ENCODE measurements at regions not wholly inside any gene's neighbourhood (a gene's known extent, or its start where the extent isn't known, plus 50 kb on each side); places are given as distances from the start of the nearest gene placed in this dataset.

DNA sequence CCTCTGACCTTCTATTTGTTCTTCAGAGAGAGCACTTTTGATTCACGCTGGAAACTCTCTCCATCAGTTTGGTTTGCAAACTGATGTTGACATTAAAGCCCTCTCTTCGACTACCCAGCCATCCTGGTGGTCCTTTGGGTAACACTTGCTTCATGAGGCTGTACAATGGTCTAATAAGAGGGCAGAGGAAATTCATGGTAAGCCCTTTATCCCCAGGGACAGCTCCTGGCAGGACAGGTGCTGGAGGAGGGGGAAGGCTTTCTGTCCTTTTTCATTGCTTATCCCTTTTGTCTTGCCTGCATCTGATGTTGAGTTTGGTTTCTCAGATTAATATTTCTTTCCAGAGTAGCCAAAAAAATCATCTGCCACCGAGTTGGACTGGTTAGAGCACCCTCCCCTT, 52.1 kb upstream of the CD93 start:
- ChIA-PET CTCF (no interaction called here), POLR2A (ENCODE audit: unreplicated experiment) (no interaction called here)
- no peak overlapping the region for H4K91ac ChIP-seq (ENCODE audit: insufficient read depth, low read depth, low read length)
- no peak overlapping the region for H3K56ac ChIP-seq (ENCODE audit: extremely low read depth, insufficient read depth, low read length)
- no peak overlapping the region for H2AFZ ChIP-seq (replicated peaks; ENCODE audit: low read length, poor library complexity)
- H3K27me3 ChIP-seq (ENCODE audit: control insufficient read depth, insufficient read depth, low read length): no peaks in the 10 kb centered on the region
- no peak overlapping the region for H4K5ac ChIP-seq (ENCODE audit: low read depth, low read length)
- in situ Hi-C loops (cut with MboI; ENCODE audit: low sequenced_read_pairs): no loop called here
- intact Hi-C loops (cut with micrococcal nuclease): no loop called here
- no peak overlapping the region for H2BK20ac ChIP-seq (ENCODE audit: low read depth, low read length)
- ATAC-seq (ENCODE audit: low read depth) (no peak), DNase-seq (no peak)
- no peak overlapping the region for H2AK5ac ChIP-seq (ENCODE audit: low read depth, low read length)
- no peaks in the 10 kb centered on the region for H3K36me3 ChIP-seq (ENCODE audit: control insufficient read depth, insufficient read depth, low read length)
- H3K23ac ChIP-seq (ENCODE audit: low read depth, low read length): no peak overlapping the region
- H3K14ac ChIP-seq (replicated peaks; ENCODE audit: low read depth, low read length): no peak overlapping the region
- no CpG with 5 or more reads among the region's 3 CpGs for WGBS, 2 experiments (ENCODE audit: extremely low coverage in 2 of 2, insufficient read length in 1 of 2)
- no TSS peak for BruUV-seq (replicated peaks)
- H3K4me2 ChIP-seq (ENCODE audit: low read depth, low read length): no peak overlapping the region
- no peaks in the 10 kb centered on the region for H3K9me3 ChIP-seq (ENCODE audit: control insufficient read depth, insufficient read depth, low read length)
- no peak overlapping the region for H3K27ac ChIP-seq (ENCODE audit: insufficient read depth, low read length)
- no peak overlapping the region for H2BK5ac ChIP-seq (ENCODE audit: low read depth, low read length, poor library complexity, severe bottlenecking)
- no peak overlapping the region for H2BK15ac ChIP-seq (ENCODE audit: low read depth, low read length)
- dilution Hi-C loops (cut with HindIII; ENCODE audit: low sequenced_read_pairs, unreplicated experiment): no loop called here
- no peaks in the 10 kb centered on the region for H3K79me1 ChIP-seq (ENCODE audit: low read depth in 1 of 2, low read length in 2 of 2)
- H3K4ac ChIP-seq (ENCODE audit: low read depth, low read length): no peak overlapping the region
- H4K8ac ChIP-seq (ENCODE audit: low read depth in 2 of 2, low read length in 2 of 2): no peak overlapping the region
- H2BK120ac ChIP-seq (ENCODE audit: low read depth, low read length): no peak overlapping the region
- H3K18ac ChIP-seq (ENCODE audit: low read depth, low read length): no peak overlapping the region
- H4K20me1 ChIP-seq (ENCODE audit: insufficient read depth, low read length): no peaks in the 10 kb centered on the region
- no peak overlapping the region for H2AK9ac ChIP-seq (replicated peaks; ENCODE audit: low read depth, low read length, poor library complexity)
- H3K4me3 ChIP-seq (ENCODE audit: insufficient read depth, low read depth, low read length): no peak overlapping the region
- no peak overlapping the region for H3K9ac ChIP-seq (ENCODE audit: low read depth, low read length)
- no peak for TF ChIP-seq BHLHE40 (IDR thresholded peaks at IDR 0.05; ENCODE audit: low read depth, low read length)
- no peak for TF ChIP-seq CEBPB (IDR thresholded peaks at IDR 0.05; ENCODE audit: low read depth, low read length)
- no peak for TF ChIP-seq CHD1 (IDR thresholded peaks at IDR 0.05; ENCODE audit: low read depth, low read length)
- no peak for TF ChIP-seq NFE2L2 (IDR thresholded peaks at IDR 0.05; ENCODE audit: low read depth, low read length)
- TF ChIP-seq RFX5 (IDR thresholded peaks at IDR 0.05; ENCODE audit: low read depth, low read length): no peak
- TF ChIP-seq, protein P1, sequence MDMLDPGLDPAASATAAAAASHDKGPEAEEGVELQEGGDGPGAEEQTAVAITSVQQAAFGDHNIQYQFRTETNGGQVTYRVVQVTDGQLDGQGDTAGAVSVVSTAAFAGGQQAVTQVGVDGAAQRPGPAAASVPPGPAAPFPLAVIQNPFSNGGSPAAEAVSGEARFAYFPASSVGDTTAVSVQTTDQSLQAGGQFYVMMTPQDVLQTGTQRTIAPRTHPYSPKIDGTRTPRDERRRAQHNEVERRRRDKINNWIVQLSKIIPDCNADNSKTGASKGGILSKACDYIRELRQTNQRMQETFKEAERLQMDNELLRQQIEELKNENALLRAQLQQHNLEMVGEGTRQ (IDR thresholded peaks at IDR 0.05; ENCODE audit: low read depth, low read length): no peak
- no peak for TF ChIP-seq RCOR1 (IDR thresholded peaks at IDR 0.05; ENCODE audit: insufficient replicate concordance, low read length)
- no peak for TF ChIP-seq RAD21 (IDR thresholded peaks at IDR 0.05; ENCODE audit: low read length)
- no peak for TF ChIP-seq MAFK (IDR thresholded peaks at IDR 0.05; ENCODE audit: low read depth, low read length)
- TF ChIP-seq FOS (IDR thresholded peaks at IDR 0.05; ENCODE audit: low read depth, low read length): no peak
- TF ChIP-seq, protein P2, sequence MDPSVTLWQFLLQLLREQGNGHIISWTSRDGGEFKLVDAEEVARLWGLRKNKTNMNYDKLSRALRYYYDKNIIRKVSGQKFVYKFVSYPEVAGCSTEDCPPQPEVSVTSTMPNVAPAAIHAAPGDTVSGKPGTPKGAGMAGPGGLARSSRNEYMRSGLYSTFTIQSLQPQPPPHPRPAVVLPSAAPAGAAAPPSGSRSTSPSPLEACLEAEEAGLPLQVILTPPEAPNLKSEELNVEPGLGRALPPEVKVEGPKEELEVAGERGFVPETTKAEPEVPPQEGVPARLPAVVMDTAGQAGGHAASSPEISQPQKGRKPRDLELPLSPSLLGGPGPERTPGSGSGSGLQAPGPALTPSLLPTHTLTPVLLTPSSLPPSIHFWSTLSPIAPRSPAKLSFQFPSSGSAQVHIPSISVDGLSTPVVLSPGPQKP (IDR thresholded peaks at IDR 0.05; ENCODE audit: borderline replicate concordance, low read depth, low read length): no peak
- TF ChIP-seq MXI1 (IDR thresholded peaks at IDR 0.05; ENCODE audit: borderline replicate concordance, low read depth, low read length): no peak
- TF ChIP-seq MAZ (IDR thresholded peaks at IDR 0.05; ENCODE audit: borderline replicate concordance, low read depth, low read length): no peak
- H3K9me1 ChIP-seq (ENCODE audit: insufficient read depth, low read length): peaks cover 3% of the 10 kb centered on the region; the same call in 1 of the 2 replicates
- peaks cover 4% of the 10 kb centered on the region for H3K4me1 ChIP-seq (ENCODE audit: control insufficient read depth, insufficient read depth, low read length)
